HEK293 (cell line): ENCODE measurements at regions not wholly inside any gene's neighbourhood (a gene's known extent, or its start where the extent isn't known, plus 50 kb on each side); places are given as distances from the start of the nearest gene placed in this dataset.

Source experiments
- CTCF ChIA-PET: fragments of 350-600 bp; formaldehyde crosslinking; extraction: SDS; loops from one replicate; lab custom pipeline; 2021; ENCODE audit warnings: antibody characterized with exemption; lab: Yijun Ruan, JAX
- POLR2A ChIA-PET: fragments of 300-600 bp; formaldehyde crosslinking; extraction: SDS; loops from one replicate; lab custom pipeline; 2020; ENCODE audit warnings: antibody characterized with exemption, inconsistent platforms; lab: Yijun Ruan, JAX
- H3K27ac ChIP-seq: fragments of 200-500 bp; sonication (Bioruptor generic); 2 replicates; pipeline ENCODE4 v1.5.1; 2014; ENCODE audit warnings: low read depth, low read length, control low read depth, inconsistent platforms; ENCODE audit errors: extremely low read depth
- H3K36me3 ChIP-seq, 2 experiments: fragments of 200-500 bp in 1 of 2; sonication (Bioruptor generic) in 1 of 2; 1 replicate in 1 of 2; 2 replicates in 1 of 2; pipeline ENCODE4 v1.5.1; 2014 to 2017; ENCODE audit warnings: inconsistent platforms in 2 of 2, low read length in 2 of 2; ENCODE audit not compliant: control insufficient read depth in 2 of 2, insufficient read depth in 1 of 2
- H3K4me1 ChIP-seq: fragments of 200-500 bp; sonication (Bioruptor generic); 2 replicates; pipeline ENCODE4 v1.5.1; 2014; ENCODE audit warnings: mild to moderate bottlenecking, low read length, inconsistent platforms; ENCODE audit not compliant: control insufficient read depth, insufficient read depth
- H3K4me3 ChIP-seq: 2 replicates; pipeline ENCODE4 v1.5.1; 2011; ENCODE audit warnings: low read depth, mild to moderate bottlenecking, control low read depth, low read length, moderate library complexity
- H3K9me3 ChIP-seq: fragments of 200-500 bp; sonication (Bioruptor generic); 2 replicates; pipeline ENCODE4 v1.5.1; 2014; ENCODE audit warnings: low read depth, low read length, inconsistent platforms; ENCODE audit not compliant: control insufficient read depth, insufficient read depth
- FEZF1 ChIP-seq: fragments of 450-650 bp; formaldehyde crosslinking; IDR thresholded peaks from 2 replicates; pipeline ENCODE4 v1.5.1; 2016; ENCODE audit warnings: missing biosample characterization, missing genetic modification characterization
- GLI4 ChIP-seq: fragments of 450-650 bp; formaldehyde crosslinking; IDR thresholded peaks from 2 replicates; pipeline ENCODE4 v1.5.1; 2016; ENCODE audit warnings: missing biosample characterization, missing genetic modification characterization
- HOXC10 ChIP-seq: sonication (generic); formaldehyde crosslinking; IDR thresholded peaks from 2 replicates; pipeline ENCODE4 v1.8.1; 2023; ENCODE audit warnings: mild to moderate bottlenecking, missing genetic modification reagents
- ZFHX2 ChIP-seq: fragments of 450-650 bp; formaldehyde crosslinking; conservative IDR thresholded peaks from 2 replicates; pipeline ENCODE4 v1.5.1; 2016; ENCODE audit warnings: missing biosample characterization, missing genetic modification characterization
- ZNF266 ChIP-seq: fragments of 450-650 bp; formaldehyde crosslinking; IDR thresholded peaks from 2 replicates; pipeline ENCODE4 v1.5.1; 2016; ENCODE audit warnings: missing biosample characterization, missing genetic modification characterization, low read depth
- ZNF341 ChIP-seq: fragments of 450-650 bp; formaldehyde crosslinking; IDR thresholded peaks from 2 replicates; pipeline ENCODE4; 2016; ENCODE audit warnings: low read depth, missing biosample characterization, missing genetic modification characterization
- ZNF473 ChIP-seq: fragments of 450-650 bp; formaldehyde crosslinking; IDR thresholded peaks from 2 replicates; pipeline ENCODE4 v1.5.1; 2017; ENCODE audit warnings: missing biosample characterization, missing genetic modification characterization
- ZNF48 ChIP-seq: fragments of 450-650 bp; formaldehyde crosslinking; IDR thresholded peaks from 2 replicates; pipeline ENCODE4 v1.5.1; 2016; ENCODE audit warnings: missing biosample characterization, missing genetic modification characterization
- ZNF624 ChIP-seq: fragments of 450-650 bp; formaldehyde crosslinking; IDR thresholded peaks from 2 replicates; pipeline ENCODE4 v1.5.1; 2017; ENCODE audit warnings: missing biosample characterization, missing genetic modification characterization
- ZNF629 ChIP-seq: fragments of 450-650 bp; formaldehyde crosslinking; IDR thresholded peaks from 2 replicates; pipeline ENCODE4 v1.5.1; 2017; ENCODE audit warnings: missing biosample characterization, missing genetic modification characterization
- ZNF707 ChIP-seq: fragments of 450-650 bp; formaldehyde crosslinking; IDR thresholded peaks from 2 replicates; pipeline ENCODE4 v1.5.1; 2016; ENCODE audit warnings: missing biosample characterization, missing genetic modification characterization
- ZNF777 ChIP-seq: fragments of 450-650 bp; formaldehyde crosslinking; IDR thresholded peaks from 2 replicates; pipeline ENCODE4 v1.5.1; 2017; ENCODE audit warnings: missing biosample characterization, missing genetic modification characterization, borderline replicate concordance
- ZSCAN30 ChIP-seq: fragments of 450-650 bp; IDR thresholded peaks from 2 replicates; pipeline ENCODE4 v1.5.1; 2018; ENCODE audit warnings: missing biosample characterization, mild to moderate bottlenecking, missing genetic modification characterization, moderate library complexity
- TF ChIP-seq, protein P1 (sequence below): fragments of 450-650 bp; formaldehyde crosslinking; IDR thresholded peaks from 2 replicates; pipeline ENCODE4 v1.5.0; 2017; ENCODE audit warnings: missing biosample characterization, missing genetic modification characterization, borderline replicate concordance
- TF ChIP-seq, protein P2 (sequence below): fragments of 450-650 bp; formaldehyde crosslinking; IDR thresholded peaks from 2 replicates; pipeline ENCODE4 v1.5.1; 2016; ENCODE audit warnings: missing biosample characterization, missing genetic modification characterization
- TF ChIP-seq, protein P3 (sequence below): fragments of 450-650 bp; formaldehyde crosslinking; IDR thresholded peaks from 2 replicates; pipeline ENCODE4 v1.5.1; 2016; ENCODE audit warnings: missing biosample characterization, missing genetic modification characterization
- TF ChIP-seq, protein P4 (sequence below): fragments of 450-650 bp; formaldehyde crosslinking; IDR thresholded peaks from 2 replicates; pipeline ENCODE4 v1.5.1; 2016; ENCODE audit warnings: missing biosample characterization, missing genetic modification characterization
- TF ChIP-seq, protein P5 (sequence below): IDR thresholded peaks from 2 replicates; pipeline ENCODE4 v1.6.1; 2011; ENCODE audit warnings: mild to moderate bottlenecking, low read depth, low read length, borderline replicate concordance
- TF ChIP-seq, protein P6 (sequence below): fragments of 450-650 bp; formaldehyde crosslinking; IDR thresholded peaks from 2 replicates; pipeline ENCODE4 v1.5.1; 2016; ENCODE audit warnings: missing biosample characterization, missing genetic modification characterization

DNA sequence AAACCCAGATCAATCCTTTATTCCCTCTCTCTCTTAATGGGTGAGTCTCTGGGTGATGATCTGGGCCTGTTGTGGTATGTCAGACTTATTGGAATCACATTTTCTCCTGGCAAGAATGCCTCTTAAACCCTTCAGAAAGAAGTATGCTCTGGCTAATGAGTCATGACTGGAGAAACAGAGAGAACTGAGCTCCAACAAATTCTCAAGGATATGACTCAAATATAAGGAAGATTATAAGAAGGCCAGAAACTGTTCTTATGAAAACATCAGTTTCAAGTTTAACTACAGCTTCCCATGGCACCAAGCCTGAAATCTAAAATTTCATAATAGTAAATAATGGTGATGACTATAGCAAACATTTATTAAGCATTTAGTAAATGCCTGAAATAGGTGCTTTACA is 83.9 kb downstream of the OR5AK2 start (continued):
- TF ChIP-seq, protein P1, sequence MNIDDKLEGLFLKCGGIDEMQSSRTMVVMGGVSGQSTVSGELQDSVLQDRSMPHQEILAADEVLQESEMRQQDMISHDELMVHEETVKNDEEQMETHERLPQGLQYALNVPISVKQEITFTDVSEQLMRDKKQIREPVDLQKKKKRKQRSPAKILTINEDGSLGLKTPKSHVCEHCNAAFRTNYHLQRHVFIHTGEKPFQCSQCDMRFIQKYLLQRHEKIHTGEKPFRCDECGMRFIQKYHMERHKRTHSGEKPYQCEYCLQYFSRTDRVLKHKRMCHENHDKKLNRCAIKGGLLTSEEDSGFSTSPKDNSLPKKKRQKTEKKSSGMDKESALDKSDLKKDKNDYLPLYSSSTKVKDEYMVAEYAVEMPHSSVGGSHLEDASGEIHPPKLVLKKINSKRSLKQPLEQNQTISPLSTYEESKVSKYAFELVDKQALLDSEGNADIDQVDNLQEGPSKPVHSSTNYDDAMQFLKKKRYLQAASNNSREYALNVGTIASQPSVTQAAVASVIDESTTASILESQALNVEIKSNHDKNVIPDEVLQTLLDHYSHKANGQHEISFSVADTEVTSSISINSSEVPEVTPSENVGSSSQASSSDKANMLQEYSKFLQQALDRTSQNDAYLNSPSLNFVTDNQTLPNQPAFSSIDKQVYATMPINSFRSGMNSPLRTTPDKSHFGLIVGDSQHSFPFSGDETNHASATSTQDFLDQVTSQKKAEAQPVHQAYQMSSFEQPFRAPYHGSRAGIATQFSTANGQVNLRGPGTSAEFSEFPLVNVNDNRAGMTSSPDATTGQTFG: no peak
- no peak for TF ChIP-seq ZNF624 (tag by site-specific recombination)

DNA sequence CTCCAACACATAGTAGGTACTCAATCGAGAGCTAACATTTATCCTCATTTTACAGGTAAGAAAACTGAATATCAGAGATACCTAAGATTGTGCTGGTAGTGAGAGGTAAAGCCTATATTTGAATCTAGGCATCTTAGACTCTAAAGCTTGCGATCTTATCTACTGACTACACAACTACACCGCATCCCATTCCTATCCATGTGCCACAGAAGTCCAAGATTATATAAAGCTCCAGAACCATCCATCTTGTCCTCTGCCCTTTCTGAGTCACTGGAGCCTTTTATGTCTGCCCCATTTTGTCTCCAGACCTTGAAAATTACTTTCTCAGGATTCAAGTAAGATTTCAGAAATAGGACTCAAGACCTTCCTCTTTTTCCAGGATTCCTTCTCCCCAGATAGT is 84.4 kb downstream of the OR5AK2 start:
- POLR2A ChIA-PET: no interaction called here
- no peak overlapping the region for H3K27ac ChIP-seq

DNA sequence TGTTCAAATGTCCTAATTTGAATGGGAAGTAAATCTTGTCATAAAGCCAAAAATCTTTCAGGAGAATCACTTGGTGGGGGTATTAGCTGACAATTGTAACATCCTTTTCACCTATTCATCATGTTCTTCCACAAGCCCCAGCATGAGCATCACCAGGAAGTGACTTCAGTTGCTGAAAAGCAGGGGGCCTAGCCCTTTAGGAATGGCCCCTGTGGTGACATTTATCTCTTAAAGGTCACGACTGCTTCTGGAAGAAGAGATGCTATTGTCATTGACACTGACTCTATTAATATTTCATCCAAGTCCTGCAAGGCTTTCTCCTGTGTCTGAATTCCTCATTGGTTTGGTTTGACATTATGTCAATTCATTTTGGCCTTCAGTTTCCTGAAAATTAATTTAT is 92.6 kb downstream of the OR5AK2 start:
- Histone ChIP-seq H3K36me3 (no peaks in the 10 kb centered on the region), H3K4me3 (no peak overlapping the region), H3K9me3 (no peaks in the 10 kb centered on the region), H3K4me1 (no peaks in the 10 kb centered on the region), H3K27ac (no peak overlapping the region)
- CTCF ChIA-PET: no interaction called here
- POLR2A ChIA-PET: no interaction called here
- TF ChIP-seq ZNF266 (tag by site-specific recombination): no peak
- no peak for TF ChIP-seq ZNF48 (tag by site-specific recombination)
- no peak for TF ChIP-seq ZNF707 (tag by site-specific recombination)
- no peak for TF ChIP-seq ZNF777
- TF ChIP-seq ZSCAN30 (tag by site-specific recombination): no peak
- TF ChIP-seq, protein P2, sequence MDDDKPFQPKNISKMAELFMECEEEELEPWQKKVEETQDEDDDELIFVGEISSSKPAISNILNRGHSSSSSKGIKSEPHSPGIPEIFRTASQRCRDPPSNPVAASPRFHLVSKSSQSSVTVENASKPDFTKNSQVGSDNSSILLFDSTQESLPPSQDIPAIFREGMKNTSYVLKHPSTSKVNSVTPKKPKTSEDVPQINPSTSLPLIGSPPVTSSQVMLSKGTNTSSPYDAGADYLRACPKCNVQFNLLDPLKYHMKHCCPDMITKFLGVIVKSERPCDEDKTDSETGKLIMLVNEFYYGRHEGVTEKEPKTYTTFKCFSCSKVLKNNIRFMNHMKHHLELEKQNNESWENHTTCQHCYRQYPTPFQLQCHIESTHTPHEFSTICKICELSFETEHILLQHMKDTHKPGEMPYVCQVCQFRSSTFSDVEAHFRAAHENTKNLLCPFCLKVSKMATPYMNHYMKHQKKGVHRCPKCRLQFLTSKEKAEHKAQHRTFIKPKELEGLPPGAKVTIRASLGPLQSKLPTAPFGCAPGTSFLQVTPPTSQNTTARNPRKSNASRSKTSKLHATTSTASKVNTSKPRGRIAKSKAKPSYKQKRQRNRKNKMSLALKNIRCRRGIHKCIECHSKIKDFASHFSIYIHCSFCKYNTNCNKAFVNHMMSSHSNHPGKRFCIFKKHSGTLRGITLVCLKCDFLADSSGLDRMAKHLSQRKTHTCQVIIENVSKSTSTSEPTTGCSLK (tag by site-specific recombination): no peak
- TF ChIP-seq, protein P3, sequence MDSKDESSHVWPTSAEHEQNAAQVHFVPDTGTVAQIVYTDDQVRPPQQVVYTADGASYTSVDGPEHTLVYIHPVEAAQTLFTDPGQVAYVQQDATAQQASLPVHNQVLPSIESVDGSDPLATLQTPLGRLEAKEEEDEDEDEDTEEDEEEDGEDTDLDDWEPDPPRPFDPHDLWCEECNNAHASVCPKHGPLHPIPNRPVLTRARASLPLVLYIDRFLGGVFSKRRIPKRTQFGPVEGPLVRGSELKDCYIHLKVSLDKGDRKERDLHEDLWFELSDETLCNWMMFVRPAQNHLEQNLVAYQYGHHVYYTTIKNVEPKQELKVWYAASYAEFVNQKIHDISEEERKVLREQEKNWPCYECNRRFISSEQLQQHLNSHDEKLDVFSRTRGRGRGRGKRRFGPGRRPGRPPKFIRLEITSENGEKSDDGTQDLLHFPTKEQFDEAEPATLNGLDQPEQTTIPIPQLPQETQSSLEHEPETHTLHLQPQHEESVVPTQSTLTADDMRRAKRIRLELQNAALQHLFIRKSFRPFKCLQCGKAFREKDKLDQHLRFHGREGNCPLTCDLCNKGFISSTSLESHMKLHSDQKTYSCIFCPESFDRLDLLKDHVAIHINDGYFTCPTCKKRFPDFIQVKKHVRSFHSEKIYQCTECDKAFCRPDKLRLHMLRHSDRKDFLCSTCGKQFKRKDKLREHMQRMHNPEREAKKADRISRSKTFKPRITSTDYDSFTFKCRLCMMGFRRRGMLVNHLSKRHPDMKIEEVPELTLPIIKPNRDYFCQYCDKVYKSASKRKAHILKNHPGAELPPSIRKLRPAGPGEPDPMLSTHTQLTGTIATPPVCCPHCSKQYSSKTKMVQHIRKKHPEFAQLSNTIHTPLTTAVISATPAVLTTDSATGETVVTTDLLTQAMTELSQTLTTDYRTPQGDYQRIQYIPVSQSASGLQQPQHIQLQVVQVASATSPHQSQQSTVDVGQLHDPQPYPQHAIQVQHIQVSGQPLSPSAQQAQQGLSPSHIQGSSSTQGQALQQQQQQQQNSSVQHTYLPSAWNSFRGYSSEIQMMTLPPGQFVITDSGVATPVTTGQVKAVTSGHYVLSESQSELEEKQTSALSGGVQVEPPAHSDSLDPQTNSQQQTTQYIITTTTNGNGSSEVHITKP (tag by site-specific recombination): no peak
- TF ChIP-seq ZNF341 (tag by site-specific recombination): no peak
- TF ChIP-seq FEZF1 (tag by site-specific recombination): no peak
- no peak for TF ChIP-seq GLI4 (tag by site-specific recombination)
- no peak for TF ChIP-seq ZFHX2 (tag by site-specific recombination)
- no peak for TF ChIP-seq ZNF473 (tag by site-specific recombination)
- TF ChIP-seq, protein P4, sequence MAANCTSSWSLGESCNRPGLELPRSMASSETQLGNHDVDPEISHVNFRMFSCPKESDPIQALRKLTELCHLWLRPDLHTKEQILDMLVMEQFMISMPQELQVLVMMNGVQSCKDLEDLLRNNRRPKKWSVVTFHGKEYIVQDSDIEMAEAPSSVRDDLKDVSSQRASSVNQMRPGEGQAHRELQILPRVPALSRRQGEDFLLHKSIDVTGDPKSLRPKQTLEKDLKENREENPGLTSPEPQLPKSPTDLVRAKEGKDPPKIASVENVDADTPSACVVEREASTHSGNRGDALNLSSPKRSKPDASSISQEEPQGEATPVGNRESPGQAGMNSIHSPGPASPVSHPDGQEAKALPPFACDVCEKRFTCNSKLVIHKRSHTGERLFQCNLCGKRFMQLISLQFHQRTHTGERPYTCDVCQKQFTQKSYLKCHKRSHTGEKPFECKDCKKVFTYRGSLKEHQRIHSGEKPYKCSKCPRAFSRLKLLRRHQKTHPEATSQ (tag by site-specific recombination): no peak
- TF ChIP-seq, protein P5, sequence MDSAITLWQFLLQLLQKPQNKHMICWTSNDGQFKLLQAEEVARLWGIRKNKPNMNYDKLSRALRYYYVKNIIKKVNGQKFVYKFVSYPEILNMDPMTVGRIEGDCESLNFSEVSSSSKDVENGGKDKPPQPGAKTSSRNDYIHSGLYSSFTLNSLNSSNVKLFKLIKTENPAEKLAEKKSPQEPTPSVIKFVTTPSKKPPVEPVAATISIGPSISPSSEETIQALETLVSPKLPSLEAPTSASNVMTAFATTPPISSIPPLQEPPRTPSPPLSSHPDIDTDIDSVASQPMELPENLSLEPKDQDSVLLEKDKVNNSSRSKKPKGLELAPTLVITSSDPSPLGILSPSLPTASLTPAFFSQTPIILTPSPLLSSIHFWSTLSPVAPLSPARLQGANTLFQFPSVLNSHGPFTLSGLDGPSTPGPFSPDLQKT: no peak
- no peak for TF ChIP-seq HOXC10 (CRISPR knock-in tag)

More for the DNA sequence above, 84.4 kb downstream of the OR5AK2 start:
- H3K4me3 ChIP-seq: no peak overlapping the region
- CTCF ChIA-PET: interaction anchor here (2.1 kb wide), 1 partner anchor 176 kb away, joined by 7 read pairs; no protein-coding TSS in a partner anchor
- no peak for TF ChIP-seq ZNF629 (tag by site-specific recombination)
- TF ChIP-seq, protein P6, sequence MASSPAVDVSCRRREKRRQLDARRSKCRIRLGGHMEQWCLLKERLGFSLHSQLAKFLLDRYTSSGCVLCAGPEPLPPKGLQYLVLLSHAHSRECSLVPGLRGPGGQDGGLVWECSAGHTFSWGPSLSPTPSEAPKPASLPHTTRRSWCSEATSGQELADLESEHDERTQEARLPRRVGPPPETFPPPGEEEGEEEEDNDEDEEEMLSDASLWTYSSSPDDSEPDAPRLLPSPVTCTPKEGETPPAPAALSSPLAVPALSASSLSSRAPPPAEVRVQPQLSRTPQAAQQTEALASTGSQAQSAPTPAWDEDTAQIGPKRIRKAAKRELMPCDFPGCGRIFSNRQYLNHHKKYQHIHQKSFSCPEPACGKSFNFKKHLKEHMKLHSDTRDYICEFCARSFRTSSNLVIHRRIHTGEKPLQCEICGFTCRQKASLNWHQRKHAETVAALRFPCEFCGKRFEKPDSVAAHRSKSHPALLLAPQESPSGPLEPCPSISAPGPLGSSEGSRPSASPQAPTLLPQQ (tag by site-specific recombination): no peak
- no peaks in the 10 kb centered on the region for H3K9me3 ChIP-seq
- H3K4me1 ChIP-seq: no peaks in the 10 kb centered on the region
- no peaks in the 10 kb centered on the region for H3K36me3 ChIP-seq
